Ovary (tissue), 3 donors: ENCODE measurements at regions not wholly inside any gene's neighbourhood (a gene's known extent, or its start where the extent isn't known, plus 50 kb on each side); places are given as distances from the start of the nearest gene placed in this dataset.

ENCODE experiments used
- CTCF ChIP-seq, 3 donors: fragments of 450-650 bp in 2 of 3; fragments of 200-600 bp in 1 of 3; IDR thresholded peaks; one replicate each; pipeline versions ENCODE4 v1.5.1 to v1.8.0; 2016 to 2022; ENCODE audit warnings: antibody characterized with exemption in 3 of 3, mild to moderate bottlenecking in 1 of 3
- EP300 ChIP-seq: sonication (generic); formaldehyde crosslinking; IDR thresholded peaks from one replicate; pipeline ENCODE4 v1.6.1; 2017; ENCODE audit warnings: antibody characterized with exemption
- POLR2A ChIP-seq: fragments of 450-650 bp; IDR thresholded peaks from one replicate; pipeline ENCODE4 v1.6.1; 2017; ENCODE audit warnings: antibody characterized with exemption, mild to moderate bottlenecking, moderate library complexity
- donor health status: DM: no; HTN: no; CAD: no.

- TF ChIP-seq CTCF (IDR thresholded peaks at IDR 0.05) (no peak), EP300 (no peak), POLR2A (no peak)
Observed at GRCh38 chr3:135329479-135329878, 534.4 kb downstream of the EPHB1 start.
